ENCODE measurements at regions not wholly inside any gene's neighbourhood (a gene's known extent, or its start where the extent isn't known, plus 50 kb on each side); places are given as distances from the start of the nearest gene placed in this dataset.

DNA sequence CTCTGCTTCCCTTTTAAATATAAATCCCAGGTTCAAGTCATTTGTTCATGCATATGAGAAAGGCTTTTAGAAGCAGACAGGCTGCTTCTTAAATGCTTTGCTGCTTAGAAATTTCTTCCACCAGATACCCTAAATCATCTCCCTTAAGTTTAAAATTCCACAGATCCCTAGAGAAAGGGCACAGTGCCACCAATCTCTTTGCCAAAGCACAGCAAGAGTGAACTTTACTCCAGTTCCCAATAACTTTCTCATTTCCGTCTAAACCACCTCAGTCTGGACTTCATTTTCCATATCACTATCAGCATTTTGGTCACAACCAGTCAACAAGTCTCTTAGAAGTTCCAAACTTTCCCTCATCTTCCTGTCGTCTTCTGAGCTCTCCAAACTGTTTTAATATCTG, 679.8 kb upstream of the FTMT start:
- TF ChIP-seq, protein P1, sequence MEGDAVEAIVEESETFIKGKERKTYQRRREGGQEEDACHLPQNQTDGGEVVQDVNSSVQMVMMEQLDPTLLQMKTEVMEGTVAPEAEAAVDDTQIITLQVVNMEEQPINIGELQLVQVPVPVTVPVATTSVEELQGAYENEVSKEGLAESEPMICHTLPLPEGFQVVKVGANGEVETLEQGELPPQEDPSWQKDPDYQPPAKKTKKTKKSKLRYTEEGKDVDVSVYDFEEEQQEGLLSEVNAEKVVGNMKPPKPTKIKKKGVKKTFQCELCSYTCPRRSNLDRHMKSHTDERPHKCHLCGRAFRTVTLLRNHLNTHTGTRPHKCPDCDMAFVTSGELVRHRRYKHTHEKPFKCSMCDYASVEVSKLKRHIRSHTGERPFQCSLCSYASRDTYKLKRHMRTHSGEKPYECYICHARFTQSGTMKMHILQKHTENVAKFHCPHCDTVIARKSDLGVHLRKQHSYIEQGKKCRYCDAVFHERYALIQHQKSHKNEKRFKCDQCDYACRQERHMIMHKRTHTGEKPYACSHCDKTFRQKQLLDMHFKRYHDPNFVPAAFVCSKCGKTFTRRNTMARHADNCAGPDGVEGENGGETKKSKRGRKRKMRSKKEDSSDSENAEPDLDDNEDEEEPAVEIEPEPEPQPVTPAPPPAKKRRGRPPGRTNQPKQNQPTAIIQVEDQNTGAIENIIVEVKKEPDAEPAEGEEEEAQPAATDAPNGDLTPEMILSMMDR (IDR thresholded peaks at IDR 0.05) = no peak
- TF ChIP-seq POLR2AphosphoS5 (IDR thresholded peaks at IDR 0.05) (no peak), EP300 (IDR thresholded peaks at IDR 0.05; ENCODE audit: low read depth) (no peak)

Measured in transverse colon (tissue), 4 donors.